COR-L47 (cell line): ENCODE measurements at regions not wholly inside any gene's neighbourhood (a gene's known extent, or its start where the extent isn't known, plus 50 kb on each side); places are given as distances from the start of the nearest gene placed in this dataset.

ENCODE experiments used
- DNase-seq: peaks from one replicate; lab custom pipeline; 2025; lab: John Stamatoyannopoulos, UW

GRCh38 chr10:109480836-109481235, 442.5 kb downstream of the XPNPEP1 start:
- DNase-seq: no peak

- DNase-seq: no peak
Measured at GRCh38 chr10:109475711-109476421, 447.4 kb downstream of the XPNPEP1 start.

GRCh38 chr10:109474812-109475211, 448.5 kb downstream of the XPNPEP1 start:
- DNase-seq: no peak

GRCh38 chr10:109474261-109474660, 449.1 kb downstream of the XPNPEP1 start:
- no peak for DNase-seq

- no peak for DNase-seq
Measured at GRCh38 chr10:109467551-109467950, 455.8 kb downstream of the XPNPEP1 start.

- DNase-seq: no peak
Measured at GRCh38 chr10:109464949-109465348, 458.4 kb downstream of the XPNPEP1 start.

GRCh38 chr10:109457302-109457638, 466.0 kb downstream of the XPNPEP1 start:
- DNase-seq: no peak

GRCh38 chr10:109456566-109457301, 466.6 kb downstream of the XPNPEP1 start:
- no peak for DNase-seq

- DNase-seq: no peak
Measured at GRCh38 chr10:109454691-109455090, 468.6 kb downstream of the XPNPEP1 start.

GRCh38 chr10:109451879-109452278, 471.4 kb downstream of the XPNPEP1 start:
- DNase-seq: no peak

- DNase-seq: no peak
Measured at GRCh38 chr10:109450702-109451101, 472.6 kb downstream of the XPNPEP1 start.

- no peak for DNase-seq
Measured at GRCh38 chr10:109433434-109433833, 489.9 kb downstream of the XPNPEP1 start.

GRCh38 chr10:109432281-109432680, 491.0 kb downstream of the XPNPEP1 start:
- no peak for DNase-seq

GRCh38 chr10:109430799-109431198, 492.5 kb downstream of the XPNPEP1 start:
- no peak for DNase-seq

GRCh38 chr10:109430043-109430760, 493.1 kb downstream of the XPNPEP1 start:
- DNase-seq: no peak

GRCh38 chr10:109428775-109429491, 494.4 kb downstream of the XPNPEP1 start:
- no peak for DNase-seq

GRCh38 chr10:109427411-109427810, 495.9 kb downstream of the XPNPEP1 start:
- DNase-seq: no peak

GRCh38 chr10:109426987-109427386, 496.3 kb downstream of the XPNPEP1 start:
- no peak for DNase-seq

GRCh38 chr10:109418795-109419194, 504.5 kb downstream of the XPNPEP1 start:
- no peak for DNase-seq

- no peak for DNase-seq
Measured at GRCh38 chr10:109417803-109418202, 505.5 kb downstream of the XPNPEP1 start.

GRCh38 chr10:109412353-109412752, 511.0 kb downstream of the XPNPEP1 start:
- DNase-seq: no peak

GRCh38 chr10:109411917-109412316, 511.4 kb downstream of the XPNPEP1 start:
- no peak for DNase-seq
